GM06990 (cell line): ENCODE measurements at regions not wholly inside any gene's neighbourhood (a gene's known extent, or its start where the extent isn't known, plus 50 kb on each side); places are given as distances from the start of the nearest gene placed in this dataset.

Source experiments
- DNase-seq: peaks from one replicate; pipeline ENCODE4 v3.0.0-alpha.2; 2011; ENCODE audit not compliant: insufficient read length; ENCODE audit errors: extremely low read depth
- H3K27me3 ChIP-seq: replicated peaks from 2 replicates; pipeline ENCODE4 v1.6.0; 2011; ENCODE audit warnings: low read length; ENCODE audit not compliant: control insufficient read depth, insufficient read depth
- H3K36me3 ChIP-seq: 2 replicates; pipeline ENCODE4 v1.5.1; 2011; ENCODE audit warnings: low read length; ENCODE audit not compliant: control insufficient read depth, insufficient read depth
- H3K4me3 ChIP-seq: replicated peaks from 2 replicates; pipeline ENCODE4 v1.5.1; 2011; ENCODE audit warnings: low read depth, mild to moderate bottlenecking, control low read depth, low read length
- TF ChIP-seq, protein P1 (sequence below): IDR thresholded peaks from 2 replicates; pipeline ENCODE4 v1.5.1; 2011; ENCODE audit warnings: low read length, control low read depth, mild to moderate bottlenecking, inconsistent platforms; ENCODE audit not compliant: insufficient read depth, poor library complexity, severe bottlenecking

DNA sequence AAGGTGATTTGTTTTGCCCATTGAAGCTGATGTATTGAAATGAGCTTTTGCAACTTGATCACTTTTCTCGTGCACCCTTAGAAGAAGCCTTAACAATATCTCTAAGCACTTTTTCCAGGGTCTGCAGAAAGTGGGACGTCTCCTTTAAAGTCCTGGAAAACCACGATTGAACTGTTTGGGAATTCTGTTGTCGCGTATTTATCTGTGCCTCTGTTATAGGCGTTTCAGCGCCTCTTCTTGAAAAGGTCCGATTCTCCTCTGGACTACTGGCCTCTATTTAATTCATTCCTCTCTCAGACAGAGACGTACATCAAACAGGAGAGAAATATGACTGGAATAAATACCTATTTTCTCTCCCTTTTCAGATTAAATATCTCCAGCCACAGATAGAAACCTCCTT lies 262.4 kb upstream of the PSMD7 start:
- no peak for DNase-seq

DNA sequence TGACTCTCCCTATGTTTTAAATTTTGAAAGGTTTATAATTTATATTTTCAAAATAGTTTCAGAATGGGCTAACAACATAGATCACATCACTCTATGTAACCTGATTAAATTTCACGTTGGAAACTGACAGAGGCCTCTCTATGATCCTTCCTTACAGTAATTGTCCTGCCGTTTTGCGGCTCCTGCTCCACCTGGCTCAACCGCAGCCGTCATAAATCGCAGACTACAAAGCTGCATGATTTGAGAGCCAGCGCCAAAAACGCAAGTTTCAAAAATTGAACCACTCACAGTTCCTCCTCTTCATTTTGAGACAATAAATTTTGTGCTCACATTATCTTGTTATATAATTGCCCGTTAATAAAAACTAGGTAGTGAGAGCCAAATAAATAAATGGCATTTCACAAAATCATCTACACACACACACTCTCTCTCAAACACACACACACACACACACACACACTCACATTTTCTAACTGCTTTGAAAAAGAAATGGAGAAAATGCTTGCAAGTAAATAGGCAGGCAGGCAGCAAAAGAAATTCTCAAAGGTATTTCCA lies 263.1 kb upstream of the PSMD7 start:
- DNase-seq = no peak
- Histone ChIP-seq H3K36me3 (no peaks in the 10 kb centered on the region), H3K27me3 (no peaks in the 10 kb centered on the region), H3K4me3 (no peak overlapping the region)
- TF ChIP-seq, protein P1, sequence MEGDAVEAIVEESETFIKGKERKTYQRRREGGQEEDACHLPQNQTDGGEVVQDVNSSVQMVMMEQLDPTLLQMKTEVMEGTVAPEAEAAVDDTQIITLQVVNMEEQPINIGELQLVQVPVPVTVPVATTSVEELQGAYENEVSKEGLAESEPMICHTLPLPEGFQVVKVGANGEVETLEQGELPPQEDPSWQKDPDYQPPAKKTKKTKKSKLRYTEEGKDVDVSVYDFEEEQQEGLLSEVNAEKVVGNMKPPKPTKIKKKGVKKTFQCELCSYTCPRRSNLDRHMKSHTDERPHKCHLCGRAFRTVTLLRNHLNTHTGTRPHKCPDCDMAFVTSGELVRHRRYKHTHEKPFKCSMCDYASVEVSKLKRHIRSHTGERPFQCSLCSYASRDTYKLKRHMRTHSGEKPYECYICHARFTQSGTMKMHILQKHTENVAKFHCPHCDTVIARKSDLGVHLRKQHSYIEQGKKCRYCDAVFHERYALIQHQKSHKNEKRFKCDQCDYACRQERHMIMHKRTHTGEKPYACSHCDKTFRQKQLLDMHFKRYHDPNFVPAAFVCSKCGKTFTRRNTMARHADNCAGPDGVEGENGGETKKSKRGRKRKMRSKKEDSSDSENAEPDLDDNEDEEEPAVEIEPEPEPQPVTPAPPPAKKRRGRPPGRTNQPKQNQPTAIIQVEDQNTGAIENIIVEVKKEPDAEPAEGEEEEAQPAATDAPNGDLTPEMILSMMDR = no peak

More for the DNA sequence above, 262.4 kb upstream of the PSMD7 start:
- Histone ChIP-seq H3K36me3 (no peaks in the 10 kb centered on the region), H3K27me3 (no peaks in the 10 kb centered on the region), H3K4me3 (no peak overlapping the region)
- TF ChIP-seq, protein P1 = no peak

- TF ChIP-seq, protein P1 = no peak
- Histone ChIP-seq H3K36me3 (no peaks in the 10 kb centered on the region), H3K4me3 (no peak overlapping the region), H3K27me3 (no peaks in the 10 kb centered on the region)
- DNase-seq = no peak
Observed at GRCh38 chr16:74031551-74031950, 265.1 kb upstream of the PSMD7 start.

- no peaks in the 10 kb centered on the region for H3K36me3 ChIP-seq
- TF ChIP-seq, protein P1 = no peak
- peaks cover 1% of the 10 kb centered on the region; the same call in 1 of the 2 replicates for H3K27me3 ChIP-seq
- DNase-seq = no peak
- H3K4me3 ChIP-seq = no peak overlapping the region
Observed at GRCh38 chr16:74030000-74030706, 266.5 kb upstream of the PSMD7 start.

DNA sequence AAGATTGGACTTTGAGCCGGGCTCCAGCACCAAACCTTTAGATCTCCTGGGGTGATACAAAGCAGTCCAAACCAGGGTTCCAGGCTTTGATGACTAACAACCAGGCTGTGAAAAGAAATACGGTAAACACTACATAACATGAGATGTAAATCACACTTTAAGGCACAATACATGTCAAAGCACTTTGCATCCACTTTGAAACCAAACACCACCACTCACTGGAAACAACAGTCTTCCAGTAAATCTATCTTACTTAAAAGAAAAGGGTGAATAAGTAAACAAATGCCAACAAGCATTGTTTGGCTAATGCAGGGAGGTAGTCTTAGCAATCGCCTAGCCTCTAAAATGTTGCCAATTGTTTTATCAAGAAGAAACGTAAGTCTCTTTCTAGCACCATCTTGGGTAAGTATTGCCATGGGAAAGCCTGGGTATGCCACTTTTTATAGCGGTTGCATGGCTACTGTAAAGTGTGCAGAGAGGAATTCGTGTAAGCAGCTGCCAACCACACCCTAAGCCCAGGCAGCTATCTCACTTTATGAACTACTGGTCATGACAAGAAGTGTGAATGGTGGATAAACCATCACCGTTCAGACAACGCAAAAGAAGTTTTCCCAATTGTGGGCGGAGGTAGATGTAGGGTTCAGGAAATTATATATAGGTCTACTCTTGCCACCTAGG lies 267.4 kb upstream of the PSMD7 start:
- H3K27me3 ChIP-seq = peaks cover 1% of the 10 kb centered on the region; the same call in 1 of the 2 replicates
- H3K36me3 ChIP-seq = no peaks in the 10 kb centered on the region
- DNase-seq = no peak
- no peak overlapping the region for H3K4me3 ChIP-seq
- TF ChIP-seq, protein P1 = no peak
